Uterus (tissue), 3 donors: ENCODE measurements at regions not wholly inside any gene's neighbourhood (a gene's known extent, or its start where the extent isn't known, plus 50 kb on each side); places are given as distances from the start of the nearest gene placed in this dataset.

Experiments used
- DNase-seq, 2 donors: peaks; one replicate each; pipeline ENCODE4 v3.0.0-alpha.2; 2019 to 2020
- H3K27ac ChIP-seq, 2 donors: fragments of 200-600 bp; sonication (generic); 1 replicate in 1 of 2; 2 replicates in 1 of 2; pipeline ENCODE4 v1.5.1; 2016 to 2018
- H3K27me3 ChIP-seq, 2 donors: fragments of 200-600 bp; sonication (generic); one replicate each; pipeline ENCODE4 v1.5.1; 2018 to 2019; ENCODE audit warnings: control low read depth in 1 of 2
- H3K36me3 ChIP-seq, 2 donors: fragments of 200-600 bp; sonication (generic); one replicate each; pipeline ENCODE4 v1.5.1; 2019; ENCODE audit warnings: control low read depth in 1 of 2
- H3K4me1 ChIP-seq, 2 donors: fragments of 200-600 bp; sonication (generic); one replicate each; pipeline ENCODE4 v1.5.1; 2018 to 2019; ENCODE audit warnings: control low read depth in 1 of 2
- H3K4me3 ChIP-seq, 2 donors: fragments of 200-600 bp; sonication (generic); 1 replicate in 1 of 2; 2 replicates in 1 of 2; pipeline ENCODE4 v1.5.1; 2018 to 2019; ENCODE audit warnings: mild to moderate bottlenecking in 1 of 2
- H3K9me3 ChIP-seq, 2 donors: fragments of 200-600 bp; sonication (generic); one replicate each; pipeline ENCODE4 v1.5.1; 2019; ENCODE audit warnings: control low read depth in 1 of 2
- POLR2A ChIP-seq, 2 donors: fragments of 450-650 bp; IDR thresholded peaks; one replicate each; pipeline ENCODE4 v1.6.1; 2016; ENCODE audit warnings: antibody characterized with exemption in 2 of 2, mild to moderate bottlenecking in 1 of 2, moderate library complexity in 1 of 2
- intact Hi-C: fragments of 100-400 bp; cut with DNase I; formaldehyde crosslinking; loops from one replicate; pipeline ENCODE4 v1.15.1; 2023; ENCODE audit warnings: low total_unique reads
- TF ChIP-seq, protein P1 (sequence below), 4 experiments: fragments of 200-600 bp in 2 of 4; fragments of 450-650 bp in 2 of 4; sonication (generic) in 2 of 4; IDR thresholded peaks; one replicate each; pipeline ENCODE4 v1.5.1; 2016 to 2019; ENCODE audit warnings: antibody characterized with exemption in 4 of 4, mild to moderate bottlenecking in 2 of 4, moderate library complexity in 1 of 4
- donor health status: DM: yes; HTN: yes; CAD: no.

DNA sequence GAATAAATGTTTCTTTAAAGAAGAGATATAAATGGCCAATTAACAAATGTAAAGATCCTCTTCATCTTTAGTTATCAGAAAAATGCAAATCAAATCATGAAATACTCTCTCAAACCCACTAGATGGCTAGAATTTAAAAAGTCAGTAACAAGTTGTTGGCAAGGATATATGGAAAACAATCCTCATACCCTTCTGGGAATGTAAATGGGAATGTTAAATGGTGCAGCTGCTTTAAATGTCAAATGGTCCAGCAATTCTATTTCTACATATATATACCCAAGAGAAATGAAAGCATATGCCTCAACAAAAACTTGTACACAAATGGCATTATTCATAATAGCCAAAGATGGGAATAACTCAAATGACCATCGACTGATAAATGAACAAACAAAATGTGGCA, 283.5 kb downstream of the RWDD3 start:
- H3K4me3 ChIP-seq, result no peak overlapping the region
- no peak for TF ChIP-seq POLR2A (IDR thresholded peaks at IDR 0.05)
- TF ChIP-seq, protein P1, sequence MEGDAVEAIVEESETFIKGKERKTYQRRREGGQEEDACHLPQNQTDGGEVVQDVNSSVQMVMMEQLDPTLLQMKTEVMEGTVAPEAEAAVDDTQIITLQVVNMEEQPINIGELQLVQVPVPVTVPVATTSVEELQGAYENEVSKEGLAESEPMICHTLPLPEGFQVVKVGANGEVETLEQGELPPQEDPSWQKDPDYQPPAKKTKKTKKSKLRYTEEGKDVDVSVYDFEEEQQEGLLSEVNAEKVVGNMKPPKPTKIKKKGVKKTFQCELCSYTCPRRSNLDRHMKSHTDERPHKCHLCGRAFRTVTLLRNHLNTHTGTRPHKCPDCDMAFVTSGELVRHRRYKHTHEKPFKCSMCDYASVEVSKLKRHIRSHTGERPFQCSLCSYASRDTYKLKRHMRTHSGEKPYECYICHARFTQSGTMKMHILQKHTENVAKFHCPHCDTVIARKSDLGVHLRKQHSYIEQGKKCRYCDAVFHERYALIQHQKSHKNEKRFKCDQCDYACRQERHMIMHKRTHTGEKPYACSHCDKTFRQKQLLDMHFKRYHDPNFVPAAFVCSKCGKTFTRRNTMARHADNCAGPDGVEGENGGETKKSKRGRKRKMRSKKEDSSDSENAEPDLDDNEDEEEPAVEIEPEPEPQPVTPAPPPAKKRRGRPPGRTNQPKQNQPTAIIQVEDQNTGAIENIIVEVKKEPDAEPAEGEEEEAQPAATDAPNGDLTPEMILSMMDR (IDR thresholded peaks at IDR 0.05), result no peak
- H3K36me3 ChIP-seq, result no peaks in the 10 kb centered on the region
- intact Hi-C loops, result no loop called here
- H3K27ac ChIP-seq, result no peak overlapping the region
- H3K27me3 ChIP-seq, result no peaks in the 10 kb centered on the region
- H3K9me3 ChIP-seq, result no peaks in the 10 kb centered on the region
- no peaks in the 10 kb centered on the region for H3K4me1 ChIP-seq
- DNase-seq, result no peak

DNA sequence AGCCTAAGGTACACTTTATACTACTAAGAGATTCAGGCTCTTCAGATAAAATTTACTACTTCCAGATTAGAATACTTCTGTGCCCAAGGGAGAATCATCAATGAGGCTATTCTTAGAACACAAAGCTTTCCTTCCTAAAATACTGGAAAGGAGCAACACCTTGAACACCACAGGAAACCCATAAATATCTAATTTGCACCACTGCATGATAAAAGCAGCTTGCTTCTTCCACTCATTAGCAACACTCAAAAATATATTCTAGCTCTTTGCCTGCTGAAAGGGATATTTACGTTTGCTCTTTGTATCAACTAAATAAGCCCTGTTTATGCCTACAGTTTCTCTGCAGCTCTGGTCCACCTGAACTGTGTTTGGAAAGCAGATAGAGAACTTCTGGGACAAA, 284.3 kb downstream of the RWDD3 start:
- H3K4me1 ChIP-seq, result no peaks in the 10 kb centered on the region
- intact Hi-C loops, result no loop called here
- DNase-seq, result no peak
- no peaks in the 10 kb centered on the region for H3K36me3 ChIP-seq
- H3K27me3 ChIP-seq, result no peaks in the 10 kb centered on the region
- no peak for TF ChIP-seq POLR2A (IDR thresholded peaks at IDR 0.05)
- TF ChIP-seq, protein P1 (IDR thresholded peaks at IDR 0.05), result no peak
- H3K27ac ChIP-seq, result no peak overlapping the region
- H3K9me3 ChIP-seq, result no peaks in the 10 kb centered on the region
- H3K4me3 ChIP-seq, result no peak overlapping the region

DNA sequence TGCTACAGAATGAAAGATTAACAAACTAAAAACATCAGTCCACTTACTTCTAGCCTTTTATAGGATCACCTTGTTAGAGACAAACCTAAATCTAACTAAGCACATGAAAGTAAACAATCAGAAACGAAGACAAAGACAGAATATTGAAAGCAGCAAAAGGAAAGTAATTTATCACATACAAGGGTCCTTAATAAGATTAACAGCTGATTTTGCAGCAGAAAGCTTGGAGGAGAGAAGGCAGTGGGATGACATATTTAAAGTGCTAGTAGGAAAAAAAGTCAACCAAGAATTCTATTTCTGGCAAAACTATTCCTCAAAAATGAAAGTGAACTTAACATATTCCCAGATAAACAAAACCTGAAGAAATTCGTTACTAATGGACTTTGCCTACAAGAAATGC, 286.4 kb downstream of the RWDD3 start:
- no peak for DNase-seq
- H3K9me3 ChIP-seq, result no peaks in the 10 kb centered on the region
- no peaks in the 10 kb centered on the region for H3K4me1 ChIP-seq
- no peak overlapping the region for H3K4me3 ChIP-seq
- no peaks in the 10 kb centered on the region for H3K27me3 ChIP-seq
- no peak overlapping the region for H3K27ac ChIP-seq
- no peaks in the 10 kb centered on the region for H3K36me3 ChIP-seq
- intact Hi-C loops, result no loop called here
- TF ChIP-seq POLR2A (IDR thresholded peaks at IDR 0.05), result no peak
- TF ChIP-seq, protein P1 (IDR thresholded peaks at IDR 0.05), result no peak

DNA sequence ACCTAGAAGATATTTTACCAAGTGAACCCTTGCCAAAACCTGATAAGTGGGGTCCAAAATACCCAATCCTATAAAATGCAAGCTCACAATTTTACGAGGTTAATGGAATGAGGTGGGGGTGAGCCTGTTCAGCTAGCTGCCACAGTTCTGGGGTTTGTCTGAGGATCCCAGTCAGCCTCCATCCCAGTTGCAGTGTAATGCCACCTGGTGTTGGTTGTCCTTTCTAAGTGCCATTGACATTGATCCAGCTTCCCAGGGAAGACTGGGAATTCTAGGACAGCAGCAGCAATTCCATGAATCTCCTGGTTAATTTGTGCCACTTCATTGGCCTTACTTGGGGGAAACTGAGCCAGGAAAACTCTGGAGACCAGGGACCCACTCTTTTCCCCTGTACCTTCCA, 298.3 kb downstream of the RWDD3 start:
- no peak for TF ChIP-seq POLR2A (IDR thresholded peaks at IDR 0.05)
- TF ChIP-seq, protein P1 (IDR thresholded peaks at IDR 0.05), result no peak
- DNase-seq, result no peak
- H3K27ac ChIP-seq, result no peak overlapping the region
- H3K36me3 ChIP-seq, result no peaks in the 10 kb centered on the region
- no peak overlapping the region for H3K4me3 ChIP-seq
- H3K27me3 ChIP-seq, result no peaks in the 10 kb centered on the region
- no peaks in the 10 kb centered on the region for H3K4me1 ChIP-seq
- H3K9me3 ChIP-seq, result no peaks in the 10 kb centered on the region
- intact Hi-C loops, result no loop called here

DNA sequence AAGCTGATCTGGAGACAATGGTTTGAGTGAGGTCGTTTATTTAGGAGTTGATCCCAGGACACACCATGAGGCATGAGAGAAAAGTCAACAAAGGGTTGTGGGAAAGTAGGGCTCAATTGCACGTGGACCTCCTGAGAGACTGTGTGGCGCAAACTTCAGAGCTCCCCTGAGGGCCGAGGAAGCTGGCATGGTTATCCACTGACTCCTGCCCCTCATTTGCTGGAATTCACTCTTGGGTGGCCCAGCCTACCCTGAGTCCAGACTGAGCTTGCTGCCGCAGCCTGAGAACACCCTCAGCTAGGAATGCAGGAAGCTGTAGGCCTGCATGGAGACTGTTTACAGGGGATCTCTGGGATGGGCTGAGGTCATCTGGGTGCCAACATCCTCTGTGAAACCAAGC, 301.0 kb downstream of the RWDD3 start:
- Histone ChIP-seq H3K36me3 (no peaks in the 10 kb centered on the region), H3K4me1 (no peaks in the 10 kb centered on the region), H3K27ac (no peak overlapping the region), H3K4me3 (no peak overlapping the region), H3K9me3 (no peaks in the 10 kb centered on the region), H3K27me3 (no peaks in the 10 kb centered on the region)
- no peak for DNase-seq
- intact Hi-C loops, result no loop called here
- TF ChIP-seq, protein P1 (IDR thresholded peaks at IDR 0.05), result no peak
- TF ChIP-seq POLR2A (IDR thresholded peaks at IDR 0.05), result no peak
